Adrenal gland (tissue), 5 donors: ENCODE measurements at regions not wholly inside any gene's neighbourhood (a gene's known extent, or its start where the extent isn't known, plus 50 kb on each side); places are given as distances from the start of the nearest gene placed in this dataset.

Experiments used
- CTCF ChIP-seq, 6 experiments: fragments of 450-650 bp in 4 of 6; fragments of 200-600 bp in 2 of 6; sonication (generic) in 1 of 6; IDR thresholded peaks; 1 replicate in 5 of 6; 2 replicates in 1 of 6; pipeline versions ENCODE4 v1.5.1 to v1.8.0; 2016 to 2021; ENCODE audit warnings: antibody characterized with exemption in 6 of 6, mild to moderate bottlenecking in 2 of 6, moderate library complexity in 1 of 6
- POLR2A ChIP-seq, 2 donors: fragments of 450-650 bp; IDR thresholded peaks; one replicate each; pipeline ENCODE4 v1.6.1; 2017; ENCODE audit warnings: antibody characterized with exemption in 2 of 2, mild to moderate bottlenecking in 2 of 2, moderate library complexity in 1 of 2
- donor health status: DM: no; HTN: no; CAD: no.

- TF ChIP-seq CTCF (IDR thresholded peaks at IDR 0.05) (no peak), POLR2A (IDR thresholded peaks at IDR 0.05) (no peak)
Measured at GRCh38 chr6:105763866-105764265, 322.3 kb upstream of the PRDM1 start.
